ENCODE measurements at regions not wholly inside any gene's neighbourhood (a gene's known extent, or its start where the extent isn't known, plus 50 kb on each side); places are given as distances from the start of the nearest gene placed in this dataset.

DNA sequence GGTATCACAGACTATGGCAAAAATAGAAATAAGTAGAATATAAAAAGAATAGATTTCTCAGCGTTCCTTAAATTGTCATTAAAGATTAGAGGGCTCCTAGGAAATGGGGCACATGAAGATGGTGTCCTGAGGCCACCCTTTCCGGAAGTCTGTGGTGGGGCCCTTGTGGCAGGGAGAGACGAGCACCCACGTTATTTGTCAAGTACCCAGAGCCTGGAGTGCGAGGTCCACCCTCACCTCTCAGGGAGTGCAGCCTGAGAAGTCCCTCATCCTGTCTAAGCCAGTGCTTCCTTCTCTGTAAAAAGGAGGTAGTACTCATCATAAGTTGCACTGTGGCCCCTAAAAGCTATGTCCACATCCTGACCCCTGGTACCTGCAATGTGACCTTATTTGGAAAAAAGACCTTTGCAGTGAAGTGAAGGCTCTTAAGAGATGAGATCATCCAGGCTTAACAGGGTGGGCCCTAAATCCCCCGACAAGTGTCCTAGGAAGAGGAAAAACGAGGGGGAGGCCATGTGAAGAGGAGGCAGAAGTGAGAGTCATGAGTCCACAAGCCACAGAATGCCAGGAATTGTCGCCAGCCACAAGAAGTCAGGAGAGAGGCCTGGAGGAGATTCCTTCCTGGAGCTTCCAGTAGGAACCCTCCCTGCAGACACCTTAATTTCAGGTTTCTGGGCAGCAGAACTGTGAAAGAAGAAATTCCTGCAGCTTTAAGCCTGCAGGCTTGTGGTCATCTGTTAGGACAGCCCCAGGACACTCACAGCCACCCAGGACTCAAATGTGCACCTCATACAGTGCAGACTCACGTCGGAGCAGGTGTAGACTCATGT lies 76.8 kb upstream of the CCND1 start:
- no peak for TF ChIP-seq CTCF (IDR thresholded peaks at IDR 0.05; ENCODE audit: low read depth, low read length)
- no peak for TF ChIP-seq POLR2A (IDR thresholded peaks at IDR 0.05; ENCODE audit: extremely low read depth, insufficient read length)
